Left colon (tissue), 2 donors: ENCODE measurements at regions not wholly inside any gene's neighbourhood (a gene's known extent, or its start where the extent isn't known, plus 50 kb on each side); places are given as distances from the start of the nearest gene placed in this dataset.
A peak's percentile ranks its signal among the peaks of the same experiment; 100 is the strongest.

ENCODE experiments used
- ATAC-seq: fragments of 200-7000 bp; cut with Tn5 transposase; one replicate; pipeline ENCODE4 v1.9.1; 2020; ENCODE audit warnings: mild to moderate bottlenecking, moderate library complexity
- DNase-seq, 2 donors: peaks; one replicate each; pipeline ENCODE4 v3.0.0-alpha.2; 2020
- intact Hi-C, 2 donors: fragments of 100-400 bp; cut with DNase I in 1 of 2; cut with micrococcal nuclease in 1 of 2; formaldehyde crosslinking; loops; one replicate each; pipeline versions ENCODE4 v1.11.2 to v1.14.0; 2022; cut with DNase I, micrococcal nuclease
- donor health status: DM: no; HTN: no; CAD: no.
- donor health status: DM: yes; HTN: yes; CAD: no.

- intact Hi-C loops, result no loop called here
- ATAC-seq, result no peak
Measured at GRCh38 chr5:107232293-107232692, 438.4 kb downstream of the EFNA5 start.

GRCh38 chr5:107231191-107231590 is 439.5 kb downstream of the EFNA5 start:
- ATAC-seq (no peak), DNase-seq (no peak)
- intact Hi-C loops, result no loop called here

More at GRCh38 chr5:107232293-107232692, 438.4 kb downstream of the EFNA5 start:
- no peak for DNase-seq

- no peak for DNase-seq
- ATAC-seq, result no peak
- intact Hi-C loops, result no loop called here
Measured at GRCh38 chr5:107230367-107230766, 440.4 kb downstream of the EFNA5 start.

- no peak for DNase-seq
- no peak for ATAC-seq
Measured at GRCh38 chr5:107228226-107228625, 442.5 kb downstream of the EFNA5 start.

GRCh38 chr5:107224272-107224671 is 446.5 kb downstream of the EFNA5 start:
- DNase-seq, result no peak
- intact Hi-C loops, result no loop called here
- ATAC-seq, result no peak

More at GRCh38 chr5:107228226-107228625, 442.5 kb downstream of the EFNA5 start:
- intact Hi-C loops, result no loop called here

GRCh38 chr5:107223066-107223465 is 447.7 kb downstream of the EFNA5 start:
- ATAC-seq, result no peak

GRCh38 chr5:107219993-107220392 is 450.7 kb downstream of the EFNA5 start:
- ATAC-seq, result no peak
- DNase-seq, result no peak
- intact Hi-C loops, result no loop called here

More at GRCh38 chr5:107223066-107223465, 447.7 kb downstream of the EFNA5 start:
- intact Hi-C loops, result no loop called here
- DNase-seq, result no peak

- DNase-seq, result no peak
- intact Hi-C loops, result no loop called here
- ATAC-seq, result no peak
Measured at GRCh38 chr5:107218457-107219193, 452.1 kb downstream of the EFNA5 start.

- DNase-seq (peak in 1 of 2 donors; percentile 28), ATAC-seq (no peak)
- intact Hi-C loops, result no loop called here
Measured at GRCh38 chr5:107217721-107218130, 453.0 kb downstream of the EFNA5 start.

- no peak for DNase-seq
- no peak for ATAC-seq
- intact Hi-C loops, result no loop called here
Measured at GRCh38 chr5:107216587-107216986, 454.1 kb downstream of the EFNA5 start.

- intact Hi-C loops, result no loop called here
- no peak for DNase-seq
- no peak for ATAC-seq
Measured at GRCh38 chr5:107215611-107216010, 455.1 kb downstream of the EFNA5 start.

GRCh38 chr5:107213025-107213424 is 457.7 kb downstream of the EFNA5 start:
- no peak for ATAC-seq
- intact Hi-C loops, result no loop called here
- no peak for DNase-seq

GRCh38 chr5:107211630-107212029 is 459.1 kb downstream of the EFNA5 start:
- intact Hi-C loops, result no loop called here
- ATAC-seq, result no peak
- no peak for DNase-seq

- no peak for ATAC-seq
- no peak for DNase-seq
- intact Hi-C loops, result no loop called here
Measured at GRCh38 chr5:107208867-107209266, 461.9 kb downstream of the EFNA5 start.

GRCh38 chr5:107204413-107204812 is 466.3 kb downstream of the EFNA5 start:
- intact Hi-C loops, result no loop called here
- DNase-seq (no peak), ATAC-seq (no peak)

GRCh38 chr5:107203243-107203642 is 467.5 kb downstream of the EFNA5 start:
- intact Hi-C loops, result no loop called here
- ATAC-seq (no peak), DNase-seq (no peak)

- ATAC-seq (no peak), DNase-seq (no peak)
- intact Hi-C loops, result no loop called here
Measured at GRCh38 chr5:107199756-107200155, 471.0 kb downstream of the EFNA5 start.

- intact Hi-C loops, result no loop called here
- no peak for ATAC-seq
- DNase-seq, result no peak
Measured at GRCh38 chr5:107196500-107197059, 474.2 kb downstream of the EFNA5 start.

- DNase-seq, result no peak
- intact Hi-C loops, result no loop called here
- no peak for ATAC-seq
Measured at GRCh38 chr5:107195890-107196395, 474.8 kb downstream of the EFNA5 start.

- DNase-seq, result no peak
- intact Hi-C loops, result no loop called here
Measured at GRCh38 chr5:107184871-107185270, 485.9 kb downstream of the EFNA5 start.

GRCh38 chr5:107184066-107184465 is 486.7 kb downstream of the EFNA5 start:
- intact Hi-C loops, result no loop called here
- DNase-seq (no peak), ATAC-seq (no peak)

More at GRCh38 chr5:107184871-107185270, 485.9 kb downstream of the EFNA5 start:
- no peak for ATAC-seq
